Neural cell (in vitro differentiated cells): ENCODE measurements at regions not wholly inside any gene's neighbourhood (a gene's known extent, or its start where the extent isn't known, plus 50 kb on each side); places are given as distances from the start of the nearest gene placed in this dataset.

Experiments
- CTCF ChIP-seq: fragments of 450-650 bp; IDR thresholded peaks from 2 replicates; pipeline ENCODE4 v1.5.1; 2014; ENCODE audit warnings: antibody characterized with exemption, mild to moderate bottlenecking, moderate library complexity; ENCODE audit not compliant: poor library complexity, severe bottlenecking
- EP300 ChIP-seq: fragments of 450-650 bp; conservative IDR thresholded peaks from 2 replicates; pipeline ENCODE4 v1.6.1; 2014; ENCODE audit warnings: antibody characterized with exemption, mild to moderate bottlenecking, moderate library complexity; ENCODE audit not compliant: poor library complexity, severe bottlenecking
- EZH2 ChIP-seq: fragments of 200-600, 300-800 bp; shearing (Covaris generic), sonication (generic); IDR thresholded peaks from 2 replicates; pipeline ENCODE4 v1.6.1; 2014; ENCODE audit warnings: antibody characterized with exemption, low read length, borderline replicate concordance, mild to moderate bottlenecking; ENCODE audit not compliant: insufficient read depth, poor library complexity, severe bottlenecking
- MXI1 ChIP-seq: fragments of 450-650 bp; conservative IDR thresholded peaks from 2 replicates; pipeline ENCODE4 v1.6.1; 2014; ENCODE audit warnings: antibody characterized with exemption, mild to moderate bottlenecking; ENCODE audit not compliant: poor library complexity, severe bottlenecking
- POLR2AphosphoS5 ChIP-seq: IDR thresholded peaks from 2 replicates; pipeline ENCODE4 v1.6.1; 2012
- RAD21 ChIP-seq: fragments of 450-650 bp; conservative IDR thresholded peaks from 2 replicates; pipeline ENCODE4 v1.6.1; 2014; ENCODE audit warnings: antibody characterized with exemption, mild to moderate bottlenecking, moderate library complexity
- REST ChIP-seq: IDR thresholded peaks from 2 replicates; pipeline ENCODE4 v1.6.1; 2012; ENCODE audit warnings: borderline replicate concordance
- SMC3 ChIP-seq: fragments of 450-650 bp; conservative IDR thresholded peaks from 2 replicates; pipeline ENCODE4 v1.6.1; 2014; ENCODE audit warnings: antibody characterized with exemption, mild to moderate bottlenecking, moderate library complexity; ENCODE audit not compliant: poor library complexity
- TAF1 ChIP-seq: IDR thresholded peaks from 2 replicates; pipeline ENCODE4 v1.6.1; 2012; ENCODE audit warnings: low read depth

- TF ChIP-seq CTCF (no peak), EZH2 (no peak), TAF1 (no peak), EP300 (no peak), SMC3 (no peak), REST (no peak), POLR2AphosphoS5 (no peak), RAD21 (no peak), MXI1 (no peak)
Measured at GRCh38 chr3:153957421-153957820, 163.8 kb upstream of the ARHGEF26 start.
